GM21360 (cell line): ENCODE measurements at regions not wholly inside any gene's neighbourhood (a gene's known extent, or its start where the extent isn't known, plus 50 kb on each side); places are given as distances from the start of the nearest gene placed in this dataset.

ENCODE experiments used
- ATAC-seq: cut with Tn5 transposase; IDR thresholded peaks from one replicate; pipeline ENCODE4 v1.9.1; 2021; ENCODE audit warnings: mild to moderate bottlenecking, moderate library complexity; ENCODE audit not compliant: unreplicated experiment

- no peak for ATAC-seq
These were observed 430.6 kb upstream of the TNP1 start for GRCh38 chr2:217290467-217290866.

GRCh38 chr2:217289907-217290280 lies 430.0 kb upstream of the TNP1 start:
- ATAC-seq: no peak

- ATAC-seq: no peak
These were observed 429.5 kb upstream of the TNP1 start for GRCh38 chr2:217289177-217289906.

GRCh38 chr2:217288472-217289063 lies 428.7 kb upstream of the TNP1 start:
- no peak for ATAC-seq

GRCh38 chr2:217286833-217287232 lies 427.0 kb upstream of the TNP1 start:
- ATAC-seq: no peak

- no peak for ATAC-seq
These were observed 426.1 kb upstream of the TNP1 start for GRCh38 chr2:217285926-217286325.

- no peak for ATAC-seq
These were observed 423.6 kb upstream of the TNP1 start for GRCh38 chr2:217283460-217283859.

- ATAC-seq: no peak
These were observed 422.7 kb upstream of the TNP1 start for GRCh38 chr2:217282531-217282930.

GRCh38 chr2:217279556-217279955 lies 419.7 kb upstream of the TNP1 start:
- no peak for ATAC-seq

GRCh38 chr2:217279140-217279539 lies 419.3 kb upstream of the TNP1 start:
- ATAC-seq: no peak

- ATAC-seq: no peak
These were observed 418.0 kb upstream of the TNP1 start for GRCh38 chr2:217277646-217278398.

- ATAC-seq: no peak
These were observed 416.6 kb upstream of the TNP1 start for GRCh38 chr2:217276433-217276832.

- no peak for ATAC-seq
These were observed 415.2 kb upstream of the TNP1 start for GRCh38 chr2:217275091-217275490.

GRCh38 chr2:217274578-217274977 lies 414.7 kb upstream of the TNP1 start:
- no peak for ATAC-seq

GRCh38 chr2:217273851-217274250 lies 414.0 kb upstream of the TNP1 start:
- ATAC-seq: no peak

- ATAC-seq: no peak
These were observed 413.3 kb upstream of the TNP1 start for GRCh38 chr2:217273162-217273561.

GRCh38 chr2:217271813-217272212 lies 411.9 kb upstream of the TNP1 start:
- ATAC-seq: no peak

- ATAC-seq: no peak
These were observed 410.7 kb upstream of the TNP1 start for GRCh38 chr2:217270485-217271121.

GRCh38 chr2:217269701-217270484 lies 410.0 kb upstream of the TNP1 start:
- ATAC-seq: no peak

GRCh38 chr2:217268978-217269377 lies 409.1 kb upstream of the TNP1 start:
- ATAC-seq: no peak

- ATAC-seq: no peak
These were observed 407.9 kb upstream of the TNP1 start for GRCh38 chr2:217267758-217268157.
